ENCODE measurements at regions not wholly inside any gene's neighbourhood (a gene's known extent, or its start where the extent isn't known, plus 50 kb on each side); places are given as distances from the start of the nearest gene placed in this dataset.

DNA sequence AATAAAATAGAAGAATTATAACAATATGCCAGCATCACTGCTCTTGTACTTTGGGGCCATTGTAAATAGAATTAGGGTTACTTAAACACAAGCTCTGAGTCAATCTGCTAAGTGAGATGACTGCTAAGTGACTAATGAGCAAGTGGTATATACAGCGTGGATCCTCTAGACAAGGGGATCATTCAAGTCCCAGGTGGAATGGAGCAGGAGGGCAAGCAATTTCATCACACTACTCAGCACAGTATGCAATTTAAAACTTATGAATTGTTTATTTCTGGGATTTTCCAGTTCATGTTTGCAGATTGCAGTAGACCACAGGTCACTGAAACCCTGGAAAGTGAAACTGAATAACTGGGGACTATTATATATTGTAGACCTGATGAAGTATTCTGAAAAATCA lies 235.3 kb downstream of the BTBD3 start:
- ATAC-seq, result no peak
- H3K36me3 ChIP-seq, result no peaks in the 10 kb centered on the region
- H3K4me3 ChIP-seq, result no peak overlapping the region
- intact Hi-C loops (cut with DNase I), result no loop called here
- no peak for DNase-seq
- TF ChIP-seq, protein P1, sequence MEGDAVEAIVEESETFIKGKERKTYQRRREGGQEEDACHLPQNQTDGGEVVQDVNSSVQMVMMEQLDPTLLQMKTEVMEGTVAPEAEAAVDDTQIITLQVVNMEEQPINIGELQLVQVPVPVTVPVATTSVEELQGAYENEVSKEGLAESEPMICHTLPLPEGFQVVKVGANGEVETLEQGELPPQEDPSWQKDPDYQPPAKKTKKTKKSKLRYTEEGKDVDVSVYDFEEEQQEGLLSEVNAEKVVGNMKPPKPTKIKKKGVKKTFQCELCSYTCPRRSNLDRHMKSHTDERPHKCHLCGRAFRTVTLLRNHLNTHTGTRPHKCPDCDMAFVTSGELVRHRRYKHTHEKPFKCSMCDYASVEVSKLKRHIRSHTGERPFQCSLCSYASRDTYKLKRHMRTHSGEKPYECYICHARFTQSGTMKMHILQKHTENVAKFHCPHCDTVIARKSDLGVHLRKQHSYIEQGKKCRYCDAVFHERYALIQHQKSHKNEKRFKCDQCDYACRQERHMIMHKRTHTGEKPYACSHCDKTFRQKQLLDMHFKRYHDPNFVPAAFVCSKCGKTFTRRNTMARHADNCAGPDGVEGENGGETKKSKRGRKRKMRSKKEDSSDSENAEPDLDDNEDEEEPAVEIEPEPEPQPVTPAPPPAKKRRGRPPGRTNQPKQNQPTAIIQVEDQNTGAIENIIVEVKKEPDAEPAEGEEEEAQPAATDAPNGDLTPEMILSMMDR (IDR thresholded peaks at IDR 0.05), result no peak
- no peaks in the 10 kb centered on the region for H3K4me1 ChIP-seq
- no peaks in the 10 kb centered on the region for H3K27me3 ChIP-seq
- H3K27ac ChIP-seq, result no peak overlapping the region
- no peaks in the 10 kb centered on the region for H3K9me3 ChIP-seq

DNA sequence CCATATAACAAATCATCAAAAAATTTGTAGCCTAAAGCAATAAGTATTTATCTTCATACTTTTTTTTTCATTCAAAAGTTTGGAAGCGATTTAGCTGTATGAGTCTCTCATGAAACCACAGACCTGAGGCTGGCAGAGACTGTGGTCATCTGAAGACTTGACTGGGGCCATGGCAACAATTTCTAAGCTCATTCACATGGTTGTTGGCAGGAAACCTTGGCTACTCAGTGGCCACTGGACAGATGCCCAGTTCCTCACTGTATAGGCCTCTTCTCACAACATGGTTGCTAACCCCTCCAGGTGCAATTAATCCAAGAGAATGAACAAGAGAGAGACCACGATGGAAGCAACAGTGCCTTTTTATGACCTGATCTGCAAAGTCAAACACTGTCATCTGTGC lies 235.9 kb downstream of the BTBD3 start:
- intact Hi-C loops (cut with DNase I), result no loop called here
- DNase-seq (no peak), ATAC-seq (no peak)
- Histone ChIP-seq H3K4me3 (no peak overlapping the region), H3K36me3 (no peaks in the 10 kb centered on the region), H3K9me3 (no peaks in the 10 kb centered on the region), H3K27ac (no peak overlapping the region), H3K4me1 (no peaks in the 10 kb centered on the region), H3K27me3 (no peaks in the 10 kb centered on the region)
- TF ChIP-seq, protein P1 (IDR thresholded peaks at IDR 0.05), result no peak

DNA sequence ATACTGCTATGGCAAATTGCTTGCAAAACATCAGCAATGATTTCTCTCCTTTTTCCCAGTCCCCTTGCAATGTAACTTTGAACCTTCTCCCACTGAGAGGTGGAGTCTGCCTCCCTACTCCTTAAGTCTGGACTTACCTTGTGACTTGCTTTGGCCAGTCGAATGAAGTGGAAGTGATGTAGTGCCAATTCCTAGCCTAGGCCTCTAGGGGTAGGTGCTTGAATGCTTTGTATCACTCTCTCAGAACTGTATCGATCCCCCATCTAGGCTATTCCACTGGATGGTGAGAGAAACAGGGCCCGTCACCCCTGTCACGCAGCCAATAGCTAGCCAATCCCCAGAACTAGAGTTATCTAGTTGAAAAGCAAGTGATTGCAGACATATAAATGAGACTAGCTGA lies 238.6 kb downstream of the BTBD3 start:
- Histone ChIP-seq H3K36me3 (no peaks in the 10 kb centered on the region), H3K27me3 (no peaks in the 10 kb centered on the region), H3K4me1 (no peaks in the 10 kb centered on the region), H3K27ac (no peak overlapping the region), H3K9me3 (no peaks in the 10 kb centered on the region), H3K4me3 (no peak overlapping the region)
- intact Hi-C loops (cut with DNase I), result no loop called here
- TF ChIP-seq, protein P1 (IDR thresholded peaks at IDR 0.05), result no peak
- DNase-seq (no peak), ATAC-seq (no peak)

DNA sequence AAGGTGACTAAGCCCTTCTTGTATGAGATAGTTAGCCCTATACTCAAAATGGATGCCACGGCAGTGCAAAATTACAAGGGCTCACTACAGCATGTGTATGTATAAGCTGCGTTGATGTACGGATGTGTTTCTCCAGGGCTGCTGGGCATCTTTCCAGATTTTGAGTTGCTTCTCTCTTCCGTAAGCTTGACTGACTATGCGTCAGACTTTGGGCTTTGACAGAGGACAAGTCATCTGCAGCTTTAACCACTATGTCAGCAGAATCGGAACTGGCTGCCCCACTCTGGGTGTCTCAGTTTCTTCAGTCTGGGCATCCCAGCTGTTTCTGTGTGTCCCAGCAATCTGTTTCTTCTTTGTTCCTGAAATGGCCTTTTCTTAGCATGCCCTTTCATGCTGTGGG lies 241.6 kb downstream of the BTBD3 start:
- Histone ChIP-seq H3K36me3 (no peaks in the 10 kb centered on the region), H3K4me1 (no peaks in the 10 kb centered on the region), H3K4me3 (no peak overlapping the region), H3K27me3 (no peaks in the 10 kb centered on the region), H3K9me3 (no peaks in the 10 kb centered on the region), H3K27ac (no peak overlapping the region)
- intact Hi-C loops (cut with DNase I), result no loop called here
- DNase-seq, result no peak
- no peak for ATAC-seq
- TF ChIP-seq, protein P1 (IDR thresholded peaks at IDR 0.05), result no peak

DNA sequence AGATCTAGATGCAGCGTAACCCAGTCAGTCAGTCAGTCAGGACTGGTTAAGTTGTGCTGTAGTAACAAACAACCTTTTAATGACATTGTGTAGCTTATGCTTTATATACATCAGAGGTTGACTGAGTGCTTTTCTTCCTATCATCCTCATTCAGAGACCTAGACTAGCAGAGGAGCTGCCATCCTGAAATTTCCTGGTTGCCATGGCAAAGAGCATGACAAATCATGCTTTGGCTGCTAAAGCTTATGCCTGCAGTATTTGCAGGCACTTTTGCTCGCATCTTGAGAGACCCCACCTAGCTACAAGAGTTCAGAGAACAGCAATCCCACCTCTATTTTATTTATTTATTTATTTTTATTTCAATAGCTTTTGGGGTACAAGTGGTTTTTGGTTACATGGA lies 244.0 kb downstream of the BTBD3 start:
- Histone ChIP-seq H3K4me1 (no peaks in the 10 kb centered on the region), H3K27me3 (no peaks in the 10 kb centered on the region), H3K36me3 (no peaks in the 10 kb centered on the region), H3K4me3 (no peak overlapping the region), H3K27ac (no peak overlapping the region), H3K9me3 (no peaks in the 10 kb centered on the region)
- TF ChIP-seq, protein P1 (IDR thresholded peaks at IDR 0.05), result no peak
- no peak for DNase-seq
- no peak for ATAC-seq
- intact Hi-C loops (cut with DNase I), result no loop called here

DNA sequence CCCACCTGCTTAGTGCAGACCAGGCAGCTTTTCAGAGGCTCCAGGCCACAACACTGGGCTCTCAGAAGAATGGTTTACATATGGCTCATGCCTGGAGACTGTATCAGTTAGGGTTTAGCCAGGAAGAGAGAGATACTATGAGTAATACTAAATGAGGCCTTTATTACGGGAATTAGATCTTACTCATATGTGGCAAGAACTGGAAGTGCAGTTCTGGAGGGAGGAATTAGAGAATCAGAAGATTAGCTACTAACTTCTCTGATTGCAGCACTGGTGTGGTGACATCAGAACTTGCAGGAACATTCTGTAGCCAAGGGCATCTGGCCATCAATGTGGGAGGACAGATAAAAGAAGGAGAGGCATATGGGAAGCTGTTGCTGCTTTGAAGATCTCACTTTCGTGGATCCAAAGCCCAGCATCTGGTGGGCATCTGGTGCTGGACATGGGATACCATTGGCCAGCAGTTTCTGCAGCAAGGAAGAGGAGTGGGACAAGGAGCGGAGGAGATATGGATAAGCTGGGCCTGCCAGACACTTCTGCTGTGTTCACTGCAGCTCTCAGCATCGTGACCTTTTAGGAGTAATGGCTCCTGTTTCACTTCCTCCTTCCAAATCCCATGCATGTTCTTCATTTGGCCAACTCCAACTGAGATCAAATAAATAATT lies 248.5 kb downstream of the BTBD3 start:
- Histone ChIP-seq H3K27ac (no peak overlapping the region), H3K4me1 (no peaks in the 10 kb centered on the region), H3K27me3 (no peaks in the 10 kb centered on the region), H3K4me3 (no peak overlapping the region), H3K36me3 (no peaks in the 10 kb centered on the region), H3K9me3 (peaks cover 8% of the 10 kb centered on the region)
- TF ChIP-seq, protein P1 (IDR thresholded peaks at IDR 0.05), result no peak
- intact Hi-C loops (cut with DNase I), result no loop called here
- DNase-seq (no peak), ATAC-seq (peak; percentile 59)
